Astrocyte (in vitro differentiated cells and primary cell): ENCODE measurements at regions not wholly inside any gene's neighbourhood (a gene's known extent, or its start where the extent isn't known, plus 50 kb on each side); places are given as distances from the start of the nearest gene placed in this dataset.
"Not testable (repeated sequence)": the region's sequence is repeated elsewhere in the genome, so short reads cannot be mapped to it uniquely, and the experiment has no call there.

Source experiments
- DNase-seq: peaks from one replicate; pipeline ENCODE4 v3.0.0-alpha.2; 2010; ENCODE audit warnings: low read depth
- FAIRE-seq: peaks from 2 replicates; lab custom pipeline; 2011; peaks lifted over from hg19 to GRCh38; lab: Jason Lieb, UNC
- H2AFZ ChIP-seq: 2 replicates; pipeline ENCODE4 v1.6.0; 2012; ENCODE audit warnings: low read depth, low read length, inconsistent platforms
- H3K27ac ChIP-seq: 2 replicates; pipeline ENCODE4 v1.5.1; 2011; ENCODE audit warnings: low read depth, low read length, inconsistent platforms
- H3K27me3 ChIP-seq: 2 replicates; pipeline ENCODE4 v1.6.0; 2011; ENCODE audit warnings: low read length, inconsistent platforms; ENCODE audit not compliant: insufficient read depth
- H3K36me3 ChIP-seq: 2 replicates; pipeline ENCODE4 v1.5.1; 2011; ENCODE audit warnings: low read length, inconsistent platforms; ENCODE audit not compliant: insufficient read depth
- H3K4me1 ChIP-seq: 2 replicates; pipeline ENCODE4 v1.5.1; 2011; ENCODE audit warnings: low read length, inconsistent platforms; ENCODE audit not compliant: insufficient read depth
- H3K4me2 ChIP-seq: 2 replicates; pipeline ENCODE4 v1.6.0; 2012; ENCODE audit warnings: low read length, inconsistent platforms
- H3K4me3 ChIP-seq: 2 replicates; pipeline ENCODE4 v1.5.1; 2011; ENCODE audit warnings: low read depth, mild to moderate bottlenecking, low read length, inconsistent platforms; ENCODE audit not compliant: insufficient read depth
- H3K79me2 ChIP-seq: 2 replicates; pipeline ENCODE4 v1.6.0; 2012; ENCODE audit warnings: mild to moderate bottlenecking, low read length, inconsistent platforms; ENCODE audit not compliant: insufficient read depth
- H3K9ac ChIP-seq: 2 replicates; pipeline ENCODE4 v1.6.0; 2012; ENCODE audit warnings: mild to moderate bottlenecking, low read length, inconsistent platforms
- H3K9me3 ChIP-seq: 2 replicates; pipeline ENCODE4 v1.5.1; 2012; ENCODE audit warnings: low read depth, mild to moderate bottlenecking, low read length, inconsistent platforms; ENCODE audit not compliant: insufficient read depth
- H4K20me1 ChIP-seq: 2 replicates; pipeline ENCODE4 v1.6.0; 2012; ENCODE audit warnings: low read length, inconsistent platforms; ENCODE audit not compliant: insufficient read depth
- H3K27ac Mint-ChIP-seq: one replicate; pipeline ENCODE4 v1.8.0; 2021; ENCODE audit warnings: mild to moderate bottlenecking, mixed read lengths; ENCODE audit not compliant: unreplicated experiment
- H3K27me3 Mint-ChIP-seq: one replicate; pipeline ENCODE4 v1.8.0; 2021; ENCODE audit warnings: low read depth, mixed read lengths; ENCODE audit not compliant: unreplicated experiment
- H3K36me3 Mint-ChIP-seq: one replicate; pipeline ENCODE4 v1.8.0; 2021; ENCODE audit warnings: low read depth, mixed read lengths; ENCODE audit not compliant: unreplicated experiment
- H3K4me1 Mint-ChIP-seq: one replicate; pipeline ENCODE4 v1.8.0; 2021; ENCODE audit warnings: low read depth, mixed read lengths; ENCODE audit not compliant: unreplicated experiment
- H3K4me3 Mint-ChIP-seq: one replicate; pipeline ENCODE4 v1.8.0; 2021; ENCODE audit warnings: mild to moderate bottlenecking, moderate library complexity, mixed read lengths; ENCODE audit not compliant: unreplicated experiment
- H3K9me3 Mint-ChIP-seq: one replicate; pipeline ENCODE4 v1.8.0; 2021; ENCODE audit warnings: mild to moderate bottlenecking, mixed read lengths; ENCODE audit not compliant: unreplicated experiment
- EZH2 ChIP-seq: IDR thresholded peaks from 2 replicates; pipeline ENCODE4 v1.6.1; 2012; ENCODE audit warnings: mild to moderate bottlenecking, low read length, inconsistent platforms; ENCODE audit not compliant: insufficient read depth
- TF ChIP-seq, protein P1 (sequence below): IDR thresholded peaks from 2 replicates; pipeline ENCODE4 v1.5.1; 2011; ENCODE audit warnings: low read depth, mild to moderate bottlenecking, inconsistent platforms, low read length, moderate library complexity; ENCODE audit not compliant: insufficient read depth

DNA sequence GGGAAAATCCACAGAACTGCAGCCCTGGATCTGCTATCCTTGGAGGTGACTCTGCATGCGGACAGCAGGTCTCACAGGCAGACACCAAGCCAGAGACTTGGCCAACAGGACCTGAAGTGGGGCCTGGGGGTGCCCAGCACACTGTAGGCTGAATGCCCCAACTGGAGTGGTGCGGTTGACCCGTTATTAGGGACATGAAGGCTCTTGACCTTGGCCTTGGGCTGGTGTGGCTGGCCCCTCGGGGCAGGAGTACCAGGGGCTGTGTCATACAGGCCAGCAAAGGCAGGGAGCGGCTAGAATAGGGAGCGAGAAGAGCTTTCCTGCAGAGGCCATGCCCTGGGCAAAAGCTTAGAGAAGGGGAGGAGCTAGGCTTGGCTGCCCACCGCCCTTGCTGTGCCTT is 153.2 kb upstream of the MVB12B start:
- H3K9me3 ChIP-seq = no peaks in the 10 kb centered on the region
- no peak overlapping the region for H3K9ac ChIP-seq
- Mint-ChIP-seq H3K36me3 (no peaks in the 10 kb centered on the region), H3K4me3 (no peak overlapping the region), H3K4me1 (no peaks in the 10 kb centered on the region), H3K9me3 (peaks cover 5% of the 10 kb centered on the region), H3K27ac (no peak overlapping the region), H3K27me3 (peaks cover 29% of the 10 kb centered on the region)
- no peak overlapping the region for H3K27ac ChIP-seq
- no peak overlapping the region for H3K4me2 ChIP-seq
- H2AFZ ChIP-seq = no peak overlapping the region
- no peaks in the 10 kb centered on the region for H3K36me3 ChIP-seq
- FAIRE-seq = no peak
- no peaks in the 10 kb centered on the region for H3K79me2 ChIP-seq
- H4K20me1 ChIP-seq = no peaks in the 10 kb centered on the region
- no peak overlapping the region for H3K4me3 ChIP-seq
- no peak for TF ChIP-seq EZH2
- TF ChIP-seq, protein P1, sequence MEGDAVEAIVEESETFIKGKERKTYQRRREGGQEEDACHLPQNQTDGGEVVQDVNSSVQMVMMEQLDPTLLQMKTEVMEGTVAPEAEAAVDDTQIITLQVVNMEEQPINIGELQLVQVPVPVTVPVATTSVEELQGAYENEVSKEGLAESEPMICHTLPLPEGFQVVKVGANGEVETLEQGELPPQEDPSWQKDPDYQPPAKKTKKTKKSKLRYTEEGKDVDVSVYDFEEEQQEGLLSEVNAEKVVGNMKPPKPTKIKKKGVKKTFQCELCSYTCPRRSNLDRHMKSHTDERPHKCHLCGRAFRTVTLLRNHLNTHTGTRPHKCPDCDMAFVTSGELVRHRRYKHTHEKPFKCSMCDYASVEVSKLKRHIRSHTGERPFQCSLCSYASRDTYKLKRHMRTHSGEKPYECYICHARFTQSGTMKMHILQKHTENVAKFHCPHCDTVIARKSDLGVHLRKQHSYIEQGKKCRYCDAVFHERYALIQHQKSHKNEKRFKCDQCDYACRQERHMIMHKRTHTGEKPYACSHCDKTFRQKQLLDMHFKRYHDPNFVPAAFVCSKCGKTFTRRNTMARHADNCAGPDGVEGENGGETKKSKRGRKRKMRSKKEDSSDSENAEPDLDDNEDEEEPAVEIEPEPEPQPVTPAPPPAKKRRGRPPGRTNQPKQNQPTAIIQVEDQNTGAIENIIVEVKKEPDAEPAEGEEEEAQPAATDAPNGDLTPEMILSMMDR = no peak
- no peak for DNase-seq
- H3K27me3 ChIP-seq = no peaks in the 10 kb centered on the region
- H3K4me1 ChIP-seq = no peaks in the 10 kb centered on the region

DNA sequence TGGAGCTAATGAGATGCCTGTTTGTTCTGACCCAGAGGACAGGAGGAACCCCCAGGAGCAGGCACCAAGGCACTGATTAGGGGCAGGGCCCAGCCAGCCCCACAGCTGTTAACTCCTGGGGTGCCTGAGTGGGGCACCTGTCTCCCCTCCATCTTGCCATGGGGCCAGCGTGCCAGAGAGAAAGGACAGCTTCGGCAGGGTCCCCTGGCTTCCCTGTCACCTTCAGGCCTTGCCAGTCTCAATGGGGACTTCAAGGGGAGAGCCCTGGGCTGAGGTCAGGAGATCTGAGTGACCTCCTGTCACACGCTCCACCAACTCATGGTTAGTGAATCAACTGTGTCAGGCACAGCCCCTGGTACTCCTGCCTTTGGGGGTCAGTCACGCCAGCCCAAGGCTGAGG is 152.7 kb upstream of the MVB12B start:
- peaks cover 29% of the 10 kb centered on the region for H3K27me3 Mint-ChIP-seq
- H3K4me3 Mint-ChIP-seq = no peak overlapping the region
- no peak overlapping the region for H3K27ac ChIP-seq
- peaks cover 5% of the 10 kb centered on the region for H3K9me3 Mint-ChIP-seq
- no peak overlapping the region for H3K4me3 ChIP-seq
- H2AFZ ChIP-seq = no peak overlapping the region
- no peaks in the 10 kb centered on the region for H3K79me2 ChIP-seq
- FAIRE-seq (no peak), DNase-seq (no peak)
- H3K4me1 Mint-ChIP-seq = no peaks in the 10 kb centered on the region
- no peaks in the 10 kb centered on the region for H4K20me1 ChIP-seq
- no peaks in the 10 kb centered on the region for H3K4me1 ChIP-seq
- H3K9ac ChIP-seq = no peak overlapping the region
- H3K9me3 ChIP-seq = no peaks in the 10 kb centered on the region
- no peak overlapping the region for H3K4me2 ChIP-seq
- H3K36me3 Mint-ChIP-seq = no peaks in the 10 kb centered on the region
- TF ChIP-seq EZH2 = no peak
- TF ChIP-seq, protein P1 = no peak
- H3K27me3 ChIP-seq = no peaks in the 10 kb centered on the region
- H3K36me3 ChIP-seq = no peaks in the 10 kb centered on the region
- H3K27ac Mint-ChIP-seq = no peak overlapping the region

DNA sequence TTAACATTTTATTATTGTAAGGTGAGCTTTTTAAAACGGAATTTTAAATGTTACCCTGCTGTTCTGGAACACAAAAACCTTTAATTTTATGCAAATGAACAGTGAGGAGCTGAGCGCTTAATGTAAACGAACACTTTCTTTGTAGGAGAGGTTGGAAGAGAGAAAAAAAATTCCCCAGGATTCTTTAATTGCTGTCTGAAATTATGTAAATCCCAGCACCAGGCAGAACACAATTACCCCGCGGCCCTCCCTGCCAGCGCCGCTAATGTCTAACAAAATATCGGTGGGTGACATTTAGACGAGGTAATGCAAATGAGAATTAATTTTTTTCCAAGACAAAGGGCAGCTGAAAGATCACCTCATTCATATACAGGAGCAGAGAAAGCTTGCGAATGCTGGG is 143.4 kb upstream of the MVB12B start:
- Mint-ChIP-seq H3K4me1 (no peaks in the 10 kb centered on the region), H3K4me3 (no peak overlapping the region), H3K9me3 (peaks cover 2% of the 10 kb centered on the region), H3K27ac (no peak overlapping the region), H3K27me3 (peaks cover 21% of the 10 kb centered on the region), H3K36me3 (no peaks in the 10 kb centered on the region)
- no peaks in the 10 kb centered on the region for H3K79me2 ChIP-seq
- TF ChIP-seq, protein P1 = no peak
- TF ChIP-seq EZH2 = no peak
- H3K9me3 ChIP-seq = no peaks in the 10 kb centered on the region
- no peaks in the 10 kb centered on the region for H3K36me3 ChIP-seq
- H3K27me3 ChIP-seq = peaks cover 8% of the 10 kb centered on the region
- H3K4me1 ChIP-seq = no peaks in the 10 kb centered on the region
- H3K27ac ChIP-seq = no peak overlapping the region
- DNase-seq (no peak), FAIRE-seq (no peak)
- no peaks in the 10 kb centered on the region for H4K20me1 ChIP-seq
- H3K4me2 ChIP-seq = no peak overlapping the region
- no peak overlapping the region for H3K9ac ChIP-seq
- no peak overlapping the region for H3K4me3 ChIP-seq
- H2AFZ ChIP-seq = no peak overlapping the region

DNA sequence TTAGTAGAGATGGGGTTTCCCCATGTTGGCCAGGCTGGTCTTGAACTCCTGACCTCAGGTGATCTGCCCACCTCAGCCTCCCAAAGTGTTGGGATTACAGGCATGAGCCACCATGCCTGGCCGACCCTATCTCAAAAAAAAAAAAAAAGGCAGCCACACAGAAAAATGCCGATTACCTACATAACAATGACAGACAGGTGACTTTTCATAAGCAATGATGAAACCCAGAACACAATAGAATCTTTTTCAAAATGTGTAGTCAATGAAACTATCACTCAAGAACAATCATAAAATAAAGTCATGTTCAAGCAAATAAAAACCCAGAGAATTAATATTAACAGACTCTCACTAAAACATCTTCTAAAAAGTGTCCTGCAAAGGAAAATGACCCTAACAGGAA is 135.6 kb upstream of the MVB12B start:
- not testable (repeated sequence) for FAIRE-seq, H2AFZ ChIP-seq, DNase-seq, H3K36me3 Mint-ChIP-seq, H4K20me1 ChIP-seq, H3K36me3 ChIP-seq, H3K27me3 ChIP-seq, H3K4me2 ChIP-seq, H3K9me3 Mint-ChIP-seq, H3K4me1 Mint-ChIP-seq, H3K4me3 ChIP-seq, H3K79me2 ChIP-seq, H3K27me3 Mint-ChIP-seq, H3K9me3 ChIP-seq, H3K27ac Mint-ChIP-seq, H3K27ac ChIP-seq, H3K9ac ChIP-seq, H3K4me1 ChIP-seq, H3K4me3 Mint-ChIP-seq
